Tibial nerve (tissue), 4 donors: ENCODE measurements at regions not wholly inside any gene's neighbourhood (a gene's known extent, or its start where the extent isn't known, plus 50 kb on each side); places are given as distances from the start of the nearest gene placed in this dataset.
A peak's percentile ranks its signal among the peaks of the same experiment; 100 is the strongest.

Experiments used
- DNase-seq, 2 donors: peaks; one replicate each; pipeline ENCODE4 v3.0.0-alpha.2; 2019; ENCODE audit warnings: low spot score in 2 of 2
- H3K27ac ChIP-seq, 4 donors: fragments of 200-600 bp; sonication (generic) in 3 of 4; one replicate each; pipeline ENCODE4 v1.5.1; 2017 to 2019; ENCODE audit warnings: mild to moderate bottlenecking in 1 of 4
- H3K27me3 ChIP-seq, 2 donors: fragments of 200-600 bp; sonication (generic) in 1 of 2; one replicate each; pipeline versions ENCODE4 v1.5.1 to v1.6.0; 2017 to 2019
- H3K36me3 ChIP-seq, 3 donors: fragments of 200-600 bp; sonication (generic); one replicate each; pipeline ENCODE4 v1.5.1; 2018 to 2019
- H3K4me1 ChIP-seq, 4 donors: fragments of 200-600 bp; sonication (generic) in 3 of 4; one replicate each; pipeline ENCODE4 v1.5.1; 2017 to 2019
- H3K4me3 ChIP-seq, 4 donors: fragments of 200-600 bp; sonication (generic) in 3 of 4; one replicate each; pipeline ENCODE4 v1.5.1; 2017 to 2019; ENCODE audit warnings: mild to moderate bottlenecking in 1 of 4, moderate library complexity in 1 of 4
- H3K9me3 ChIP-seq, 4 donors: fragments of 200-600 bp; sonication (generic) in 3 of 4; one replicate each; pipeline ENCODE4 v1.5.1; 2017 to 2019
- CTCF ChIP-seq, 5 experiments: fragments of 200-600 bp in 3 of 5; fragments of 450-650 bp in 2 of 5; sonication (generic) in 3 of 5; IDR thresholded peaks; one replicate each; pipeline ENCODE4 v1.5.1; 2016 to 2019; ENCODE audit warnings: antibody characterized with exemption in 5 of 5, mild to moderate bottlenecking in 3 of 5, moderate library complexity in 2 of 5
- EP300 ChIP-seq, 2 donors: sonication (generic); formaldehyde crosslinking; IDR thresholded peaks; one replicate each; pipeline ENCODE4 v1.6.1; 2017; ENCODE audit warnings: antibody characterized with exemption in 2 of 2, mild to moderate bottlenecking in 1 of 2
- POLR2A ChIP-seq, 2 donors: fragments of 450-650 bp; IDR thresholded peaks; one replicate each; pipeline ENCODE4 v1.6.1; 2017; ENCODE audit warnings: antibody characterized with exemption in 2 of 2, mild to moderate bottlenecking in 2 of 2, moderate library complexity in 2 of 2
- WGBS, 2 donors: methylation state at CpG; one replicate each; pipeline ENCODE4 v1.1.5; 2018; 5-methylcytosine and 5-hydroxymethylcytosine counted together

GRCh38 chr18:73793386-73793785 is 354.2 kb downstream of the FBXO15 start:
- no peak for TF ChIP-seq CTCF (IDR thresholded peaks at IDR 0.05)
- no peak for TF ChIP-seq EP300 (IDR thresholded peaks at IDR 0.05)
- TF ChIP-seq POLR2A (IDR thresholded peaks at IDR 0.05), result no peak
- Histone ChIP-seq H3K4me3 (no peak overlapping the region), H3K4me1 (peaks cover 0 to 9% (median 0%) of the 10 kb centered on the region in 4 donors), H3K27me3 (no peaks in the 10 kb centered on the region), H3K9me3 (no peaks in the 10 kb centered on the region), H3K27ac (no peak overlapping the region), H3K36me3 (no peaks in the 10 kb centered on the region)
- 27 to 31% methylated on average over 3 of the region's 3 CpGs for WGBS, 2 donors
- no peak for DNase-seq

- H3K36me3 ChIP-seq, result no peaks in the 10 kb centered on the region
- no peak overlapping the region for H3K4me3 ChIP-seq
- no peaks in the 10 kb centered on the region for H3K27me3 ChIP-seq
- no peak overlapping the region for H3K27ac ChIP-seq
- TF ChIP-seq CTCF (IDR thresholded peaks at IDR 0.05), result no peak
- TF ChIP-seq POLR2A (IDR thresholded peaks at IDR 0.05), result no peak
- no peak for TF ChIP-seq EP300 (IDR thresholded peaks at IDR 0.05)
- H3K4me1 ChIP-seq, result peaks cover 0 to 9% (median 0%) of the 10 kb centered on the region in 4 donors
- 45 to 46% methylated on average over 4 of the region's 4 CpGs for WGBS, 2 donors
- DNase-seq, result no peak
- H3K9me3 ChIP-seq, result no peaks in the 10 kb centered on the region
These were observed 356.6 kb downstream of the FBXO15 start for GRCh38 chr18:73791081-73791480.

DNA sequence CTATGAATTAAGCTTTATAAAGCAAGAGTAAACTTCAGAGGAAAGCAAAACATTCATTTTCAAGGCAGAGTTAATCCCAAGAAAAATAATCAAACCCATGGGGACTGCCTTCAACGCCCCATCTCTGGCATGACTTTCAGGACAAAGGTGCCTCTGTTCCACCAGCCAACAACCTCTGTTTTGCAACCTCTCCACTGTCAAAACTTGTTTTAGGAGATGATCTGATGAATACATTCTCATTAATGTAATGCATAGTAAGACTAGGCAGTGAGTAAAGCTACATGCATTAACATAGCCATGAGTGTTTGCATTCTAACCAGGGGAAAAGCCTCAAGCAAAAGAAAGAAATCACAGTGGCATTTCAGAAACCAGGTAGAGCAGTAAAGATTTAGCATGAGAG is 357.0 kb downstream of the FBXO15 start:
- Histone ChIP-seq H3K4me1 (peaks cover 0 to 9% (median 0%) of the 10 kb centered on the region in 4 donors), H3K27ac (no peak overlapping the region), H3K36me3 (no peaks in the 10 kb centered on the region), H3K27me3 (no peaks in the 10 kb centered on the region), H3K4me3 (no peak overlapping the region), H3K9me3 (no peaks in the 10 kb centered on the region)
- TF ChIP-seq EP300 (IDR thresholded peaks at IDR 0.05) (no peak), POLR2A (IDR thresholded peaks at IDR 0.05) (no peak), CTCF (IDR thresholded peaks at IDR 0.05) (no peak)
- 19 to 21% methylated on average over 1 of the region's 1 CpG for WGBS, 2 donors
- no peak for DNase-seq

- Histone ChIP-seq H3K36me3 (no peaks in the 10 kb centered on the region), H3K27me3 (no peaks in the 10 kb centered on the region), H3K27ac (no peak overlapping the region), H3K4me3 (no peak overlapping the region), H3K9me3 (no peaks in the 10 kb centered on the region), H3K4me1 (peaks cover 0 to 9% (median 0%) of the 10 kb centered on the region in 4 donors)
- TF ChIP-seq CTCF (IDR thresholded peaks at IDR 0.05) (no peak), POLR2A (IDR thresholded peaks at IDR 0.05) (no peak), EP300 (IDR thresholded peaks at IDR 0.05) (no peak)
- DNase-seq, result no peak
- 94 to 95% methylated on average over 5 of the region's 5 CpGs for WGBS, 2 donors
These were observed 360.3 kb downstream of the FBXO15 start for GRCh38 chr18:73787316-73787715.

GRCh38 chr18:73785300-73785699 is 362.3 kb downstream of the FBXO15 start:
- no peaks in the 10 kb centered on the region for H3K36me3 ChIP-seq
- 50 to 70% methylated on average over 1 of the region's 1 CpG for WGBS, 2 donors
- H3K27me3 ChIP-seq, result no peaks in the 10 kb centered on the region
- TF ChIP-seq CTCF (IDR thresholded peaks at IDR 0.05), result no peak
- TF ChIP-seq EP300 (IDR thresholded peaks at IDR 0.05), result no peak
- TF ChIP-seq POLR2A (IDR thresholded peaks at IDR 0.05), result no peak
- no peak for DNase-seq
- no peaks in the 10 kb centered on the region for H3K9me3 ChIP-seq
- H3K4me3 ChIP-seq, result no peak overlapping the region
- peak overlapping the region in 1 of 4 donors; percentile 31 for H3K27ac ChIP-seq
- peaks cover 0 to 3% (median 0%) of the 10 kb centered on the region in 4 donors for H3K4me1 ChIP-seq
